GM13977 (cell line): ENCODE measurements at regions not wholly inside any gene's neighbourhood (a gene's known extent, or its start where the extent isn't known, plus 50 kb on each side); places are given as distances from the start of the nearest gene placed in this dataset.
"Not testable (repeated sequence)": the region's sequence is repeated elsewhere in the genome, so short reads cannot be mapped to it uniquely, and the experiment has no call there.

ENCODE experiments used
- DNase-seq: peaks from one replicate; pipeline ENCODE4 v3.0.0; 2012; ENCODE audit warnings: low spot score
- CTCF ChIP-seq: IDR thresholded peaks from 2 replicates; pipeline ENCODE4 v1.5.1; 2012; ENCODE audit warnings: mild to moderate bottlenecking, control low read depth; ENCODE audit not compliant: insufficient read depth; ENCODE audit errors: extremely low read depth, missing control alignments
- in situ Hi-C: fragments of 300-500 bp; cut with MboI; formaldehyde crosslinking; loops from one replicate; pipeline ENCODE4 v1.12.0; 2022; ENCODE audit warnings: low sequenced_read_pairs, low pct_unique_long_range_greater_than_20kb, mixed read lengths, inconsistent platforms; ENCODE audit not compliant: unreplicated experiment

- no peak for TF ChIP-seq CTCF
- DNase-seq, result no peak
- in situ Hi-C loops, result loop anchor here (10.0 kb wide), 2 partner anchors 127 to 407 kb away; no protein-coding TSS in a partner anchor
These were observed 450.4 kb downstream of the MFSD1 start for GRCh38 chr3:159252274-159252673.

- DNase-seq, result peak; percentile 9
- in situ Hi-C loops, result loop anchor here (10.0 kb wide), 2 partner anchors 128 to 408 kb away; no protein-coding TSS in a partner anchor
- peak; percentile 67 for TF ChIP-seq CTCF
These were observed 451.0 kb downstream of the MFSD1 start for GRCh38 chr3:159252772-159253384.

- in situ Hi-C loops, result loop anchor here (10.0 kb wide), 2 partner anchors 129 to 409 kb away; no protein-coding TSS in a partner anchor
- DNase-seq, result no peak
- no peak for TF ChIP-seq CTCF
These were observed 452.0 kb downstream of the MFSD1 start for GRCh38 chr3:159253860-159254259.

GRCh38 chr3:159257954-159258353, 456.1 kb downstream of the MFSD1 start:
- DNase-seq, result no peak
- TF ChIP-seq CTCF, result no peak
- in situ Hi-C loops, result loop anchor here (10.0 kb wide), 2 partner anchors 133 to 413 kb away; no protein-coding TSS in a partner anchor

GRCh38 chr3:159258934-159259333, 457.1 kb downstream of the MFSD1 start:
- no peak for TF ChIP-seq CTCF
- no peak for DNase-seq
- in situ Hi-C loops, result loop anchor here (10.0 kb wide), 2 partner anchors 134 to 414 kb away; no protein-coding TSS in a partner anchor

- DNase-seq, result peak; percentile 31
- peak; percentile 70 for TF ChIP-seq CTCF
- in situ Hi-C loops, result no loop called here
These were observed 458.3 kb downstream of the MFSD1 start for GRCh38 chr3:159260049-159260662.

GRCh38 chr3:159261333-159261732, 459.5 kb downstream of the MFSD1 start:
- in situ Hi-C loops, DNase-seq: not testable (repeated sequence)
